ENCODE measurements at regions not wholly inside any gene's neighbourhood (a gene's known extent, or its start where the extent isn't known, plus 50 kb on each side); places are given as distances from the start of the nearest gene placed in this dataset.

DNA sequence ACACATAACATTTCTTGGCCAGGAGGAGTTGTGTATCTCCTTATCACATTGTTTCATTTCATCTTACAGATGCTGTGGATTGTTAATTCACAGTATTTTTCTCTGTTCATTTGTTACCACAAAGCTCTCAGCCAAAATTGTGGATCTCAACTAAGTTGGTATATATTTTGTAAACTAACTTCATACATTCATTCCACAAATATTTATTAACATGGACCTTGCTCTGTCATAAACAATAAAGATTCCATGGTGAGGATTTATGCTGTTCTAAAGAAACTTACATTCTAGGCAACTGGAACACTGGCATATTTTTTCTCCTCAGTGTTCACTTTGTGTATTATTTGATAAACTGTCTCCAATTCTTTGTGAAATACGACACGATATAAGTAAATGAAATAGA is 268.8 kb downstream of the CNTN3 start:
- Histone ChIP-seq H3K4me3 (no peak overlapping the region), H3K27me3 (no peaks in the 10 kb centered on the region), H3K27ac (replicated peaks in 1 of 4) (no peak overlapping the region), H3K36me3 (no peaks in the 10 kb centered on the region), H3K4me1 (no peaks in the 10 kb centered on the region), H3K9me3 (no peaks in the 10 kb centered on the region)
- 85% methylated on average over 2 of the region's 2 CpGs for WGBS
- TF ChIP-seq POLR2AphosphoS5 (IDR thresholded peaks at IDR 0.05) = no peak
- TF ChIP-seq, protein P1, sequence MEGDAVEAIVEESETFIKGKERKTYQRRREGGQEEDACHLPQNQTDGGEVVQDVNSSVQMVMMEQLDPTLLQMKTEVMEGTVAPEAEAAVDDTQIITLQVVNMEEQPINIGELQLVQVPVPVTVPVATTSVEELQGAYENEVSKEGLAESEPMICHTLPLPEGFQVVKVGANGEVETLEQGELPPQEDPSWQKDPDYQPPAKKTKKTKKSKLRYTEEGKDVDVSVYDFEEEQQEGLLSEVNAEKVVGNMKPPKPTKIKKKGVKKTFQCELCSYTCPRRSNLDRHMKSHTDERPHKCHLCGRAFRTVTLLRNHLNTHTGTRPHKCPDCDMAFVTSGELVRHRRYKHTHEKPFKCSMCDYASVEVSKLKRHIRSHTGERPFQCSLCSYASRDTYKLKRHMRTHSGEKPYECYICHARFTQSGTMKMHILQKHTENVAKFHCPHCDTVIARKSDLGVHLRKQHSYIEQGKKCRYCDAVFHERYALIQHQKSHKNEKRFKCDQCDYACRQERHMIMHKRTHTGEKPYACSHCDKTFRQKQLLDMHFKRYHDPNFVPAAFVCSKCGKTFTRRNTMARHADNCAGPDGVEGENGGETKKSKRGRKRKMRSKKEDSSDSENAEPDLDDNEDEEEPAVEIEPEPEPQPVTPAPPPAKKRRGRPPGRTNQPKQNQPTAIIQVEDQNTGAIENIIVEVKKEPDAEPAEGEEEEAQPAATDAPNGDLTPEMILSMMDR (IDR thresholded peaks at IDR 0.05) = no peak
- no peak for TF ChIP-seq POLR2A (IDR thresholded peaks at IDR 0.05; ENCODE audit: low read depth)
- TF ChIP-seq EP300 (IDR thresholded peaks at IDR 0.05) = no peak
- intact Hi-C loops (cut with DNase I) = no loop called here
- no peak for DNase-seq (ENCODE audit: extremely low spot score)

DNA sequence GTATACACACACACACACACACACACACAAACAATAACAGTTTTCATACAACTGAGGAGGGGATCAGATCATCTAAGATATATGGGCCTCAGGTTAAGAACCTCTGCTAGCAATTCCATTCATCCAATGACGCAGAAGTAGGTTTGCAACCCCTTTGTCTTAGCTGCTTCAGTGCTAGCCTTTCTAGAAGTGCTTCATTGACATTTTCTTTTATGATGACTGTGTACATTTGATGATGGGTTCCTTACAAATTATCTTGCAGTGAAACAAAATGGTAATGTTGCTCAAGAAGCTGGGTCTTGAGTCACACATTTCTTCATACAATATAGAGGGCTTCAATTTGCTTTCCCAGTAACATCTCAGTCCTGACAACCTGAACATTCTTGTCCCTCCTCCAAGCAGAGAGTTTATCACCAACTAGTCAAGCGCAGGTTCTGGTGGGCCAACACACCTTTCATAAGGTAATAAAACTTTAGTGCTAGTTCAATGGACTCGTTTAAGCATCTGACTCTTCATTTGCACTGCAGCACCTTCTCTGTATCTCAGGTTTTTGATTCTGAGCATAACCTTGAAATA is 269.5 kb downstream of the CNTN3 start:
- Histone ChIP-seq H3K36me3 (no peaks in the 10 kb centered on the region), H3K4me3 (no peak overlapping the region), H3K27me3 (no peaks in the 10 kb centered on the region), H3K4me1 (no peaks in the 10 kb centered on the region), H3K27ac (replicated peaks in 1 of 4) (no peak overlapping the region), H3K9me3 (no peaks in the 10 kb centered on the region)
- DNase-seq (ENCODE audit: extremely low spot score) = no peak
- no peak for TF ChIP-seq POLR2A (IDR thresholded peaks at IDR 0.05; ENCODE audit: low read depth)
- TF ChIP-seq, protein P1 (IDR thresholded peaks at IDR 0.05) = no peak
- TF ChIP-seq EP300 (IDR thresholded peaks at IDR 0.05) = no peak
- no peak for TF ChIP-seq POLR2AphosphoS5 (IDR thresholded peaks at IDR 0.05)
- intact Hi-C loops (cut with DNase I) = no loop called here
- WGBS = 93% methylated on average over 3 of the region's 3 CpGs

DNA sequence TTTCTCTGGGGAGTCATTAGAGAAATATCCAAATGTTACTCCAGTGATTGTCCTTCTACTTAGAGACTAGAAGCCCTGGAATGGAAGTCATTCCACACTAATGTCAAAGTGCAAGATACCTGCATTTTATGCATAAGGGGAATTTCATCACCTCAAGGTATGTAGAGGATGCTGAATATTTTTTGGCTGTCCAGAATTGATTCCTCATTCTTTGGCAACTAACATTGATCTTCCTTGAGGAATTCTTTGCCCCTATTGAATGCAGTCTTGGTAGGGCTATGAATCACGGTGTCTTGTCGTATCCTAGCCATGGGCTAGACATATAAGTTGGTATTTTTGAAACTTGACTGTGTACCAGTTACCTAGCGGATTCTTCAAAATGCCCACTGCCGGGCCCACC is 271.1 kb downstream of the CNTN3 start:
- 71% methylated on average over 4 of the region's 4 CpGs for WGBS
- intact Hi-C loops (cut with DNase I) = no loop called here
- Histone ChIP-seq H3K36me3 (no peaks in the 10 kb centered on the region), H3K9me3 (no peaks in the 10 kb centered on the region), H3K4me1 (no peaks in the 10 kb centered on the region), H3K27ac (replicated peaks in 1 of 4) (no peak overlapping the region), H3K27me3 (no peaks in the 10 kb centered on the region), H3K4me3 (no peak overlapping the region)
- no peak for TF ChIP-seq POLR2AphosphoS5 (IDR thresholded peaks at IDR 0.05)
- TF ChIP-seq, protein P1 (IDR thresholded peaks at IDR 0.05) = no peak
- DNase-seq (ENCODE audit: extremely low spot score) = no peak

DNA sequence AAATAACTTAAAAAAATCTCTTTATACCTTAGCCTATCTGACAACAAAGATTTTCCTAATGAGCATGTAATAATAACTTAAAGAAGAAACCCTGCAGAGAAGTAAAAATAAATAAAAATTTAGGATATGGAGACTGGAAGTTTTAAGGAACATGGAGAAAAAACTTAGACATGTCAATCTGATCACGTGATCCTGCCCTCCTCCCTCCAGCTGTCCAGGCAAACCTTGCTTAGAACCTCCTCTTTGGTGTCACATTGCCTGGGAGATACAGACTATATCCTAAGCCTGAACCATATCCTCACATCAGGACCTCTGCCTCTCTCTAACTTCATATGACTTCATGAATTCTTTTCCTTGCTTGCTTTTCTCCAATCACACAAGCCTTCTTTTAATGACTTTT is 275.5 kb downstream of the CNTN3 start:
- TF ChIP-seq POLR2AphosphoS5 (IDR thresholded peaks at IDR 0.05) = no peak
- no peaks in the 10 kb centered on the region for H3K9me3 ChIP-seq
- no peak overlapping the region for H3K27ac ChIP-seq (replicated peaks in 1 of 4)
- intact Hi-C loops (cut with DNase I) = no loop called here
- 78% methylated on average over 1 of the region's 1 CpG for WGBS
- H3K27me3 ChIP-seq = no peaks in the 10 kb centered on the region
- H3K4me1 ChIP-seq = no peaks in the 10 kb centered on the region
- H3K36me3 ChIP-seq = no peaks in the 10 kb centered on the region
- H3K4me3 ChIP-seq = no peak overlapping the region
- no peak for DNase-seq (ENCODE audit: extremely low spot score)

DNA sequence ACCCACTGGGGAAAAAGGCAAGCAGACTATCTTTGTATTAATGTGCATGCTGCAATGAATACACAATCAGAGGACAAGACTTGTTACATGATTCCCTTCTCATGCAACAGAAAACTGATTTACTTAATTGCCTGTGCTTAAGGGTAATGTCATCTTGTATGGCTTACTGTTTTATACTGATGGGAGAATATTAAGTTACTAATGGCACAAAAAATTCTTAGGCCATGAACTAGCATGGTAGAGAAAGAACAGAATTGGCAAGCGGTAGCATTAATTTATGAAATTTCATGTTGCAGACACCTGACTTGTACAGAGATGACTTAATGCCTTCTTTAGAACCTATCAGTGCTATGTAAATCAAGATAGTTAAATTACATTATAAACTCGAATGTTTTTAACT is 282.3 kb downstream of the CNTN3 start:
- no peak overlapping the region for H3K4me3 ChIP-seq
- H3K27ac ChIP-seq (replicated peaks in 1 of 4) = no peak overlapping the region
- H3K27me3 ChIP-seq = no peaks in the 10 kb centered on the region
- H3K4me1 ChIP-seq = no peaks in the 10 kb centered on the region
- no peak for DNase-seq (ENCODE audit: extremely low spot score)
- intact Hi-C loops (cut with DNase I) = no loop called here
- H3K36me3 ChIP-seq = no peaks in the 10 kb centered on the region
- TF ChIP-seq POLR2AphosphoS5 (IDR thresholded peaks at IDR 0.05) (no peak), POLR2A (IDR thresholded peaks at IDR 0.05; ENCODE audit: low read depth) (no peak), EP300 (IDR thresholded peaks at IDR 0.05) (no peak)
- TF ChIP-seq, protein P1 (IDR thresholded peaks at IDR 0.05) = no peak
- H3K9me3 ChIP-seq = no peaks in the 10 kb centered on the region
- WGBS = 78% methylated on average over 2 of the region's 2 CpGs
